ENCODE measurements at regions not wholly inside any gene's neighbourhood (a gene's known extent, or its start where the extent isn't known, plus 50 kb on each side); places are given as distances from the start of the nearest gene placed in this dataset.

DNA sequence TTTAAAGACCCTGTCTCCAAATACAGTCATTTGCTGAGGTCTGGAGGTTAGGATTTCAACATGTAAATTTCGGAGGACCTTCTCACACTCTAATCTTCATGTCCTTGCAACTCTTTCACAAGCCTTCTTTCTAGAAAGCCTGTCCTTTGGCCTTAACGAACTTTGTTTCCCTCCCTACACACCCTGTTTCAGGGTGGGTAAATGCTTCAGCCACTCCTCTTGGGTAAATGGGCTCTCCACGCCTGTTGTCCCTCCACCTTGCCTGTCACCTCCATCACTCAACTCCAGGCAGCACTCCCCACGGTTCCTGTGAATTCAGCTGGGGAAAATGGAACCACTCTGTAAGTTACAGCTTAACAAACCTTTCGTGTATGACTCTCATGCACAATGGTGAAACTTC lies 84.0 kb upstream of the COG2 start:
- TF ChIP-seq USF1 (IDR thresholded peaks at IDR 0.05) (no peak), TCF12 (IDR thresholded peaks at IDR 0.05; ENCODE audit: low read depth) (no peak), CREB1 (IDR thresholded peaks at IDR 0.05; ENCODE audit: low read depth) (no peak), EP300 (IDR thresholded peaks at IDR 0.05; ENCODE audit: borderline replicate concordance) (no peak), EGR1 (IDR thresholded peaks at IDR 0.05) (no peak), ZBTB7A (IDR thresholded peaks at IDR 0.05; ENCODE audit: low read depth) (no peak), CEBPB (IDR thresholded peaks at IDR 0.05) (no peak), YY1 (IDR thresholded peaks at IDR 0.05; ENCODE audit: low read depth) (no peak), NFIC (IDR thresholded peaks at IDR 0.05) (no peak), RAD21 (IDR thresholded peaks at IDR 0.05; ENCODE audit: low read depth) (no peak), TAF1 (IDR thresholded peaks at IDR 0.05; ENCODE audit: low read depth) (no peak), FOXM1 (IDR thresholded peaks at IDR 0.05; ENCODE audit: borderline replicate concordance, low read depth) (no peak), TEAD4 (IDR thresholded peaks at IDR 0.05) (no peak)
- TF ChIP-seq, protein P1, sequence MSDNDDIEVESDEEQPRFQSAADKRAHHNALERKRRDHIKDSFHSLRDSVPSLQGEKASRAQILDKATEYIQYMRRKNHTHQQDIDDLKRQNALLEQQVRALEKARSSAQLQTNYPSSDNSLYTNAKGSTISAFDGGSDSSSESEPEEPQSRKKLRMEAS (IDR thresholded peaks at IDR 0.05), result no peak
- TF ChIP-seq, protein P2, sequence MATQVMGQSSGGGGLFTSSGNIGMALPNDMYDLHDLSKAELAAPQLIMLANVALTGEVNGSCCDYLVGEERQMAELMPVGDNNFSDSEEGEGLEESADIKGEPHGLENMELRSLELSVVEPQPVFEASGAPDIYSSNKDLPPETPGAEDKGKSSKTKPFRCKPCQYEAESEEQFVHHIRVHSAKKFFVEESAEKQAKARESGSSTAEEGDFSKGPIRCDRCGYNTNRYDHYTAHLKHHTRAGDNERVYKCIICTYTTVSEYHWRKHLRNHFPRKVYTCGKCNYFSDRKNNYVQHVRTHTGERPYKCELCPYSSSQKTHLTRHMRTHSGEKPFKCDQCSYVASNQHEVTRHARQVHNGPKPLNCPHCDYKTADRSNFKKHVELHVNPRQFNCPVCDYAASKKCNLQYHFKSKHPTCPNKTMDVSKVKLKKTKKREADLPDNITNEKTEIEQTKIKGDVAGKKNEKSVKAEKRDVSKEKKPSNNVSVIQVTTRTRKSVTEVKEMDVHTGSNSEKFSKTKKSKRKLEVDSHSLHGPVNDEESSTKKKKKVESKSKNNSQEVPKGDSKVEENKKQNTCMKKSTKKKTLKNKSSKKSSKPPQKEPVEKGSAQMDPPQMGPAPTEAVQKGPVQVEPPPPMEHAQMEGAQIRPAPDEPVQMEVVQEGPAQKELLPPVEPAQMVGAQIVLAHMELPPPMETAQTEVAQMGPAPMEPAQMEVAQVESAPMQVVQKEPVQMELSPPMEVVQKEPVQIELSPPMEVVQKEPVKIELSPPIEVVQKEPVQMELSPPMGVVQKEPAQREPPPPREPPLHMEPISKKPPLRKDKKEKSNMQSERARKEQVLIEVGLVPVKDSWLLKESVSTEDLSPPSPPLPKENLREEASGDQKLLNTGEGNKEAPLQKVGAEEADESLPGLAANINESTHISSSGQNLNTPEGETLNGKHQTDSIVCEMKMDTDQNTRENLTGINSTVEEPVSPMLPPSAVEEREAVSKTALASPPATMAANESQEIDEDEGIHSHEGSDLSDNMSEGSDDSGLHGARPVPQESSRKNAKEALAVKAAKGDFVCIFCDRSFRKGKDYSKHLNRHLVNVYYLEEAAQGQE (IDR thresholded peaks at IDR 0.05; ENCODE audit: low read depth), result no peak

GRCh38 chr1:230556453-230556852 lies 85.8 kb upstream of the COG2 start:
- TF ChIP-seq TAF1 (IDR thresholded peaks at IDR 0.05; ENCODE audit: low read depth) (no peak), TCF12 (IDR thresholded peaks at IDR 0.05; ENCODE audit: low read depth) (no peak), FOXM1 (IDR thresholded peaks at IDR 0.05; ENCODE audit: borderline replicate concordance, low read depth) (no peak), RAD21 (IDR thresholded peaks at IDR 0.05; ENCODE audit: low read depth) (no peak), YY1 (IDR thresholded peaks at IDR 0.05; ENCODE audit: low read depth) (no peak), EP300 (IDR thresholded peaks at IDR 0.05; ENCODE audit: borderline replicate concordance) (no peak), CREB1 (IDR thresholded peaks at IDR 0.05; ENCODE audit: low read depth) (no peak), NFIC (IDR thresholded peaks at IDR 0.05) (no peak), CEBPB (IDR thresholded peaks at IDR 0.05) (no peak), EGR1 (IDR thresholded peaks at IDR 0.05) (no peak), USF1 (IDR thresholded peaks at IDR 0.05) (no peak), TEAD4 (IDR thresholded peaks at IDR 0.05) (no peak), ZBTB7A (IDR thresholded peaks at IDR 0.05; ENCODE audit: low read depth) (no peak)
- TF ChIP-seq, protein P2 (IDR thresholded peaks at IDR 0.05; ENCODE audit: low read depth), result no peak
- TF ChIP-seq, protein P1 (IDR thresholded peaks at IDR 0.05), result no peak

DNA sequence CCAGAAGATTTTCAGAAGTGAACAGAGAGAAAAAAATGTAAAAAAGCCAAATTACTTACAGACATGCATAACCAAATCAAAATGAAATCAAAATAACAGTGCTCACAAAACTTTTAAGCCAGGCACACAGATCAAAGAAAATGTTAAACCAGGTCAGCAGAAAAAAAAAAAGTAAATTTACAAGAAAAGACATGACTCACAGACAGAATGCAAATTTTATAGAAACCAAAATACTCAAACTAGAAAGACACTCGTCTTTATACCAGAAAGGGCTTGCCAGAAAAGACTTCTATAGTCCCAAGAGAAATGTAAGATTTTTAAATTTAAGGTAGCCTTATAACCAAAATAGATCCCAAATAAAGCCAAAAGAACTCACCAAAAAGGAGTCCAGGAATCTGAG lies 86.5 kb upstream of the COG2 start:
- TF ChIP-seq, protein P2 (IDR thresholded peaks at IDR 0.05; ENCODE audit: low read depth), result no peak
- TF ChIP-seq ZBTB7A (IDR thresholded peaks at IDR 0.05; ENCODE audit: low read depth) (no peak), CREB1 (IDR thresholded peaks at IDR 0.05; ENCODE audit: low read depth) (no peak), RAD21 (IDR thresholded peaks at IDR 0.05; ENCODE audit: low read depth) (no peak), TEAD4 (IDR thresholded peaks at IDR 0.05) (no peak), FOXM1 (IDR thresholded peaks at IDR 0.05; ENCODE audit: borderline replicate concordance, low read depth) (no peak), TAF1 (IDR thresholded peaks at IDR 0.05; ENCODE audit: low read depth) (no peak), TCF12 (IDR thresholded peaks at IDR 0.05; ENCODE audit: low read depth) (no peak), EGR1 (IDR thresholded peaks at IDR 0.05) (no peak), YY1 (IDR thresholded peaks at IDR 0.05; ENCODE audit: low read depth) (no peak), USF1 (IDR thresholded peaks at IDR 0.05) (no peak), NFIC (IDR thresholded peaks at IDR 0.05) (no peak), EP300 (IDR thresholded peaks at IDR 0.05; ENCODE audit: borderline replicate concordance) (no peak), CEBPB (IDR thresholded peaks at IDR 0.05) (no peak)
- TF ChIP-seq, protein P1 (IDR thresholded peaks at IDR 0.05), result no peak
